Head of caudate nucleus (tissue), 42 donors: ENCODE measurements at regions not wholly inside any gene's neighbourhood (a gene's known extent, or its start where the extent isn't known, plus 50 kb on each side); places are given as distances from the start of the nearest gene placed in this dataset.
"Not testable (repeated sequence)": the region's sequence is repeated elsewhere in the genome, so short reads cannot be mapped to it uniquely, and the experiment has no call there.

ENCODE experiments used
- DNase-seq, 42 donors: peaks; one replicate each; pipeline versions ENCODE4 v3.0.0 to v3.0.0-alpha.2; 2020 to 2021; ENCODE audit warnings: mixed read lengths in 7 of 42
- intact Hi-C: fragments of 100-400 bp; cut with DNase I; formaldehyde crosslinking; loops from one replicate; pipeline ENCODE4 v1.15.0; 2022

DNA sequence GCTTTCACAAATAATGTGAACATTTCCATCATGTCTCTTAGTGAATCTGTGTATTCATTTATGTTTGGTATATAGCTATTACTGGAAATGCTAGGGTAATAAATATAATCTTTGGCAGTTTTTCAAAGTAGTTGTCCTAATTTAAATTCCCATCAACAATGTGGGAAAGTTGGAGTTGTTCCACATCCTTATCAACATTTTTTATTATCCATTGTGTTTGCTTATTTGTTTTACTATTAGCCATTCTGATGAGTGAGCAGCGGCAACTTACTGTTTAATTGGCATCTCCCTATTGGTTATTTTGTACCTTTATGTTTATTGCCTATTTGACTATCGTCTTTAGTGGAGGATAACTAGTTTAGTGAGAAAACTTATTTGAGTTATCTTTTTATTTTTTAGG, 121.1 kb upstream of the CCN2 start:
- no peak for DNase-seq
- intact Hi-C loops, result no loop called here

DNA sequence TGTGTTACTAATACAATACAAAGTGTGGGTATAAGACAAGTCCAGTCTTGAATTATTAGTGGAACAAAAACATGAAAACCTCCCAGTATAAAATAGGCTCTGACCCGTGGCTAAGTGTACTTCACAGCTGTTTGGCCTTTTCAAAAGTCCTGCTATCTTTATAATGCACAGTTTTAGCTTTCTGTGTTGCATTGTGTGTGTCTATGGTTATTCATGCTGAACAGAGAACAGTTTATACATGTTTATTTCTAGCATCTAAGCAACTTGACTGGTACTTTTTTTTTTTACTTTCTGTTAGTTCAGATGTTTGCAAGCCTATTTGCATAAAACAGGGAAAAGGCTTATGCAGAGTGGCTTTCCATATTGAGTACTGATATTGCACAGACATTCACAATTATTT, 119.2 kb upstream of the CCN2 start:
- DNase-seq, result no peak
- intact Hi-C loops, result no loop called here

DNA sequence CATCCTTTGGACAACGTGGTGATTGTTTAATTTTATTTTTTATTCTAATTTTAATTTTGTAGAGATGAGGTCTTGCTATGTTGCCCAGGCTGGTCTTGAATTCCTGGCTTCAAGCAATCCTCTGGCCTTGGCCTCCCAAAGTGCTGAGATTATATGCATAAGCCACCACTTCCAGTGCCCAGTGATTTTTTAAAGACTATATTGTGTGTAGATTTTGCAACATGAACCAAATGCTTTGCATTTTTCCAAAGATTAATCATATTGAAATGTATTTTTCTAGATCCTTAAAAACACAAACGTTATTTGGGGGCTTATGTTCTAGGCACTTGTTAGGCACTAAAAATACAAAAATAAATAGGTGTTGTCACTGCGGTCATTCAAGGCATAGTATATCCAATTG, 117.6 kb upstream of the CCN2 start:
- intact Hi-C loops, result no loop called here
- no peak for DNase-seq

DNA sequence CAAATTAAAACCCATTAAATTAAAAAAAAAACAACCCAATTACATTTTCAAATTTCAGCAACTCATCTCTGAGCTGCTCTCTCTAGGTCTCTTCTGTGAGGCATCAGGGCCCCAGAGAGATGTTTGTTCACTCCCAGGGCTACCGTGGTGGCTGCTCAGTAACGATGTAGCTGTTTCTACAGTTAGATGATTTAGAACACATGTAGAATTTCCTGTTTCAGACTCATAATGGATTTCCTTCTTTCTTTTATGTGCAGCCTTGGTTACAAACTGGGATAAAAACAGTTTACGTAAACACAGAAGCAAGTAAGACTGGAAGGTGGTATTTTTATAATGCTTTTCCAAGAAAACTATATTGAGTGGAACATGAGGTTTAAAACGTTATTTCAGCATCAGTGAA, 116.1 kb upstream of the CCN2 start:
- DNase-seq, result no peak
- intact Hi-C loops, result no loop called here

DNA sequence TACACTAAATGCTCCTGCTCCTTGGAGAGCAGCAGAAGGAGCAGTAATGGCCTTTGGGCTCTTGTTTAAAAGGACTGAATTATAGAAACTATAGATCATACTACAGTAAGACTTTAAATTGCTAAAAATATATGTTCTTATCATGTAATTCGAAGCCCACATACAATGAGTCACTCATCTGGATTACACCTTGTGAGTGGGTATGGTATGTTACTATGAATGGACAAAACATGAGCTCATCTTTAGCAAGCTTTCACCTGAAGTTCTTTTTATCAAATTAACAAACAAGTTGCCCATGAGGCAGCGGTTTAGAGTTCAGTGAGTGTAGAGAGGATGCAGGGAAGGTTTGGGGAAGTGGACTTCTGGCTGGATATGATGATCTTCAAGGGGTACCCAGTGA, 114.4 kb upstream of the CCN2 start:
- no peak for DNase-seq
- intact Hi-C loops, result no loop called here

DNA sequence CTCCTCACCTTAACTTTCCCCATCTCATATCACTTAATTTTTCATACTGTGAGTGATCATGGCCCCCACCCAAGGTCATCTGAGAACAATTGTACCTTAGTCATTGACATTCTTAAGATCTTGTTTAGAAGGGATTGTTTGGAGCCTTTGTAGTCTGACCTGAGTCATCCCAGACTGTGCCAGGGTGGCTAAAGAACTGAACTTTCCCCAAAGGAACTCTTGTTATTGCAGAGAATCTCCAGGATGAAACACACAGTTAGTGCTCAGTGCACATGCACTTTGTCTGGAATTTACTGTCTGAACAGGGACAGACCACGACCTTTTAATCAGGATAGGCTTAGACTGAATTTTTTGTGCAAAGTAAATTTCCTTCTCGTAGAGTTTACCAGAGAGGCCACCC, 112.6 kb upstream of the CCN2 start:
- intact Hi-C loops, result no loop called here
- no peak for DNase-seq

DNA sequence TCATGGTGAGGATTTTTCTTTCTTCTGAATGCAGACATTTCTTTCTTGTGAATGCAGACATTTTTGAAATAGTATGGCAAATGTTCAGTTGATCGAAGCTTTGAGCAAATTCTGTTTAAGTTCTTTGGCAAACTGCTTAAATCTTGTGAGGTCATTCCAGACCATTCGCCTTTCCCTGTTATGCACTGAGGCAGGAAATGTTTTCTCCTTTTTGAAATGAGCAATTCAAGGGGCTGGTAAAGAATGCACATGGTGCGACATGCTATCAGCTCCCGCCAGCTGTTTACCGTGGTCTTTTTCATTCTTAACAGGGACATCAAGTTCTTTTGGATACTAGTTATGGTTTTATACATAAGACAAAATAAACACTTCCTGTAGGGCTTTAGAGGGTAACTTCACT, 112.0 kb upstream of the CCN2 start:
- DNase-seq, result no peak
- intact Hi-C loops, result no loop called here

DNA sequence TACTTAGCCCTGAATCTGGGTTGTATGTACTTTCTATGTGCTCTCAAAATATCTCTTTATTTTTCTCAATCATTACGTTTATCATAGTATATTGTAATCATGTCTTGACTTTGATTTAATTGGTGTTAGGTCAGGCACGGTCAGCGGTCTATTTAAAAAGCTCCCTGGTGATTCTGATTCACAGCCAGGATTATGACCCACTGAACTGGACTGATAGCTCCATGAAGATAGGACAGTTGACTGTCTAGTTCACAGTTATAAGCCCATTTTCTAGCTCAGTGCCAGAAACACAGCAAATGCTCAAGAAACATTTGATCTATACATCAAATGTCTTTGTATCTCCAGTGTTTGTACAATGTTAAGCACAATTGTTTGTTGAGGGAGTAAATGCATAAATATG, 111.5 kb upstream of the CCN2 start:
- DNase-seq, result no peak
- intact Hi-C loops, result no loop called here

DNA sequence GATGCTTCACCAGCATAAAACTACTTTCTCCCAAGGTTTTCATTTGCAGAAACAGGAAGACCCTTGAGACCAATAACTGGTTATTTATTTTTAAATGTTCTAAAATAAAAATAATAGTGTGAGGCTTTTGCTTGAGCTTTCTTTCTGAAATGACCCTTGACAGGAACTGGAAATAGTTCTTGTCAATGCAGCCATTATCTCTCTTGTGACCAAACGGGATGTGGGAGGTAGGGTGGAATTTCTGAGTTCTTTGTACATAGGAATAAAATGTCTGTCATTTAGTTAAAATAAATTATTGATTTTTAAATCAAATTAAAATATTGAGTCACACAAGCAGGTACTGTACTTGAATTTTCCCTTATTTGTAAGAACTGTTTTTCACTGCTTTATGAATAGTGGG, 110.2 kb upstream of the CCN2 start:
- intact Hi-C loops, result no loop called here
- no peak for DNase-seq

DNA sequence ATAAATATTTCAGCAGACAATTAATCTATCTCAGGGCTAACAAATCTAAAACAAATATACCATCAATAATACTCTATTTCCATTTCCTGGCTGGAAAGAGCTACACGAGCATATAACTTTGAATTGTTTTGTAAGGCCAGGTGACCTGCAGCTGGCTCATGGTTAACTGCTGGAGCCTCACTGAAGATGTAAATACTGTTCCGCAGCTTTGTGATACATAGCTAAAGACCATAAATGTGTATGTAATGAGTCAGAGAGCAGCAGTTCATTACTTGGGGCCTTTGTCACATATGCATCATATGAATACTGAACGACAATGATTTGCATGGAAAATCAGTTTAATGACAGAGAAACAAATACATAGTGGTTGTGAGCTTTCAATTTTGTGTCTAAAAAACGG, 109.4 kb upstream of the CCN2 start:
- intact Hi-C loops, result no loop called here
- DNase-seq, result no peak

DNA sequence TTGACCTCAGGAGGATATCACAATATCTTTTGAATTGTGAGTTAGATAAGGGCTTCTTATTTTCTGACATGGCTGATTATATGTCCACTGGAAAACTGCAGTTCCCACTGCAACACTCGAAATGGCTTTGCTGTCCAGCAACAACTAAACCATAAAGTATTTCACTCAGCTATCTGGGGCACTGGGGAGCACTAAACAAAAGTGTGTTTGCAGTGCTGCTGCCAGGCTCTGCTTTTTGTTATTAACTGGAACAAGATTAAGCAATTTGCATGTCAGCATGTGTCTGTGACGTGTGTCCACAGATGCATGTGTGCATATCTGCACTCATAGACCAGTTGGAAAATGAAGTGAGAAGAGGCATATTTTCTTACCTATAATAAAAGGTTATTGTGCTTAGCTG, 107.8 kb upstream of the CCN2 start:
- DNase-seq, result no peak
- intact Hi-C loops, result no loop called here

DNA sequence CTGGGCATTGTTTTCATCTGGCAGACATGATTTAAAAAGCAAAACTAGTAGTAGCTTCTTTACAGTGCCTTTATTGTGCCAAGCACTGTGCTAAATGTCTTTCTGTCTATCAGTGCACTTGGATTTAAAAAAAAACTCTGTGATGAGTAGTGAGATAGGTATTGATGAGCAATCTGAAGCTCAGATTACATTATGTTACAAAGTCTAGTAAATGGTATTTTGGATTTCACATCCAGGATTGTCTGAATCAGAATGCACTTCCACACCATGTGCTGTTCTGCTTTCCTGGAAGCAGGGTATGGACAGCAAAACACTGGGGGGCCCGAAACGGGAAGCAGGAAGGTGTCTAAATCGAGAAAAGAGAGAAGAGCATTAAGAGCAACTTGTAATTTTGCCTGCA, 103.4 kb upstream of the CCN2 start:
- no peak for DNase-seq
- intact Hi-C loops, result no loop called here

DNA sequence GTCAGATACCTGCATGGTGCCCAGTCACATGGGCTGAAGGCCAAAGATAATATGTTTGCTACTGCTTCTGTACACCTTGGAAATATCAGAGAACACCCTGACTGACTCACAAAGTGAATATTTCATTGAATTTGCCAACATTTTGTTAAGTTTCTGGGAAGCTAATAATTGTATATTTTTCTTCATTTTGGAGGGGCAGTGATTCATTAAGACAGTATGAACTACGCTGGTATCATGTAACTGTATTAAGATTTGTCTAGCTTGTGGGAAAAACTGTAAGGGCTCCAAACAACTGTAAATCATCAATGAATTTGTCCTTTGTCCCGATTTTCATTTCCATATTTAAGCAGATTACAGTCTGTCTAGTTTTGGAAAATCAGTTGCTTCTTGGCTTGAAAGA, 102.3 kb upstream of the CCN2 start:
- intact Hi-C loops, result no loop called here
- DNase-seq, result no peak

DNA sequence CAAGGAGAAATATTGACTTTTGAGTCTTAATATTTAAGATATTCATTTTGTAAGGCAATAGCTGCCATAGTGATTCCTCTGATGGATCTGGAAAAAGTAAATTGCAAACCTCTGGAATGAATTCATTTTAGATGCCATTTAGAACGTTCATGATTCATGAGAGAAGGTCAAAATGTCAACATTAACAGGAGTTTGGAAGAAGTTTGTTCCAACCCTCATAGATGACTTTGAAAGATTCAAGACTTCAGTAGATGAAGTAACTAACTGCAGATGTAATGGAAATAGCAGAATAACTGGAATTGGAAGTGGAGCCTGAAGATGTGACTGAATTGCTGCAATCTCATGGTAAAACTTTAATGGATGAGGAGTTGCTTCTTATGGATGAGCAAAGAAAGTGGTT, 100.9 kb upstream of the CCN2 start:
- no peak for DNase-seq
- intact Hi-C loops, result no loop called here

DNA sequence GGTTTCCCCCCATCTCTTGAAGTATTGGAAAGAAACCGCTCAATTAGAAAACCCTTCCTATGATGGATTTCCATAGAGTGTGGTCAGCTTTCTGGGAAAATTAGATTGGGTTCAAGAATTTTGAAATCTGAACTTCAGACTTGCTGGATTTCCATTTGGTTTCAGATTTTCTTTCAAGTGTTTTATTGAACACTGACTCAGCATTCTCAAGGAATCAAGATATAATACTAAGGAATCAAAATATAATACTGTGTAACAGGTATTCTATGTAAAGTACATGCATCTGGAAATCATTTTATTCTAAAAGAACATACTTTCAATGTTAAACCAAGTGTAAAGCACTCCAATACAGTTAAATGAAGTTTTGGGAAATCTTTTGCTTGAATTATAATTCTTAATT, 94.7 kb upstream of the CCN2 start:
- intact Hi-C loops, result no loop called here
- DNase-seq, result no peak

DNA sequence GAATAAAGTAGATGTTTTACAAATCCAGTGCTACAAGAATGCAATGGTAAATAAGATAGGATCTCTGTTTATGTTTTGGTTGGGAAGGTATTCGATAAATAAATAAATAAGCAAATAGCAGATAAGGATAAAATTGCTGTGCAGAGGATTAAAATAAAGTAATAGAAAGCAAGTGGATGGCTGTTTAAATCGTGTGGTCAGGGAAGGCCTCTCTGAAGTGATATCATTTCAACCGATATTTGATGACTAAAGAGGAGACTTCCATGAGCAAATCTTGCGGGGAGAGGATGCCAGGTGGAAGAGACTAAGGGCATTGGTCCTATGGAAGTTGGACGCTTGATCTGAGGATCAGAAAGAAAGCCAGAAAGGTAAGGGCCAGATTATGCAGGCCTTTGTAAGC, 92.0 kb upstream of the CCN2 start:
- intact Hi-C loops, result no loop called here
- DNase-seq, result no peak

DNA sequence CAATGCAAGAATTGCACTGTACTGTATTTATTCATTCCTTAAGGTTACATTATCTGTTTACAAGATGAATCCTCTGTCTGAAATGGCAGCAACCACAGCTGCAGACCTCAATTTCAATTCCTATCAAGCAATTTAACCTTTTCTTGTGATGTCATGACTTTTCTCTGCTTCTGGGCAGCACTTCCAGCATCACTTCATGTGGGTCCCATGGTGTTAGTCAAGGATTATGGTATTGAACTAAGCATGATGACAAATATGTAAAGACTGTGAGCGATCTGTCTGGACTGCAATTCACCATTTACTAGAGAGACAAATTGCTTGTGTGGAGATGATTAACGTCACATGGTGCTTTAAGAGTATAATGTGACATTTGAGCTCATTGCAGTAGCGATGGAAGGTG, 90.5 kb upstream of the CCN2 start:
- intact Hi-C loops, result no loop called here

DNA sequence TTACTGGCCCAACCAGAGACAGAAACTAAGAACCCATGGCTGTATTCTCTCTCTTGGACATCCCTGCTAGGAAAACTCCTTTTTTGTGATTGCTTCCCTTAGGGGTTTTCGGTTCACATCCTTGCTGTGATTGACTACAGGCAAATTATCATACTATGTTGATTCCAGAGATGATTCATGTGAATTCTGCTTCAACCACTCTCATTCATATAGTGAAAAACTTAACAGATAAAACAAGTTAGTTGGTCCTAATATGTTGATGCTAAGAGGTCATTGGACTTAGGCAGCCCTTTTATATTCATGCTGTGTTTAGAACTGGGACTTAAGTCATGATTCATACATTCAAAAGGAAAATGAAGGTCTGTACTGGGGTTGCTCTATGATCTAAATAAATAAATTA, 76.9 kb upstream of the CCN2 start:
- DNase-seq, result no peak
- intact Hi-C loops, result no loop called here

More for the DNA sequence above, 90.5 kb upstream of the CCN2 start:
- no peak for DNase-seq

DNA sequence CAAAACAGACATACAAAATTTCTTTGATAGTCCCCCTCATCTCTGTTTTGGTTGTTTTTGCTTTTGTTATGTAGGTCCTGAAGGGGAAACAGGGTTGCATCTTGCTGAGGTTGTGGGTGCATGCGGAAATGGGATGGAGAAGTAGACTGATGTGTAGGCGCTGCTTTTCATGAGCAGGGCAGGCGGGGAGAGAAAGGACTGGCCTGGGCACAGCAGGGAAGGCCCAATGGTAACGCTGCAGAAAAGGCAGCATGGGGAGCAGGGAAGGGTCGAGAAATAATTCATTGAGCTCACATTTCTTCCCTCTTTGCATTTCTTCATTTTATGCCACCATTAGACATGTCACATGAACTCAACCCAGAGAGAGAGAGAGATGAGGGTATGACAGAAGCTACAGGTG, 74.3 kb upstream of the CCN2 start:
- intact Hi-C loops, result no loop called here
- DNase-seq, result no peak

DNA sequence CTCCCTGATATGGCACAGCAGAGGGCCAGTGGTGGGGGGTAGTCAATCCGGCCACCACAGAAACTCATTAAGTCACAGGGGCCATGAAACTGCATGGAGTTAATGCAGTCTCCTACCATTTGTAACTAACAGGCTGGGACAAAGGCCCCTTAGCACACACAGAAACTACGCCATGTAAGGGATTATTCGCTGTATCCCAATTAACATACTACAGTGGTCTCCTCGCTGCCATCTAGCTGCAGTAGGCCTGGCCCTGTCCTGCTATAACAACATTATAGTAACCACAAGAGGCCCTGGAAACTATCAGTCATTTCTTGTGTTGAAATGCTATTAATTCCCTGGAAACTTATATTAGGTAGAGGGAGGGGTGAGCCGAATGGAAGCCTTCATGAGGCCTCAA, 72.3 kb upstream of the CCN2 start:
- DNase-seq, result no peak

DNA sequence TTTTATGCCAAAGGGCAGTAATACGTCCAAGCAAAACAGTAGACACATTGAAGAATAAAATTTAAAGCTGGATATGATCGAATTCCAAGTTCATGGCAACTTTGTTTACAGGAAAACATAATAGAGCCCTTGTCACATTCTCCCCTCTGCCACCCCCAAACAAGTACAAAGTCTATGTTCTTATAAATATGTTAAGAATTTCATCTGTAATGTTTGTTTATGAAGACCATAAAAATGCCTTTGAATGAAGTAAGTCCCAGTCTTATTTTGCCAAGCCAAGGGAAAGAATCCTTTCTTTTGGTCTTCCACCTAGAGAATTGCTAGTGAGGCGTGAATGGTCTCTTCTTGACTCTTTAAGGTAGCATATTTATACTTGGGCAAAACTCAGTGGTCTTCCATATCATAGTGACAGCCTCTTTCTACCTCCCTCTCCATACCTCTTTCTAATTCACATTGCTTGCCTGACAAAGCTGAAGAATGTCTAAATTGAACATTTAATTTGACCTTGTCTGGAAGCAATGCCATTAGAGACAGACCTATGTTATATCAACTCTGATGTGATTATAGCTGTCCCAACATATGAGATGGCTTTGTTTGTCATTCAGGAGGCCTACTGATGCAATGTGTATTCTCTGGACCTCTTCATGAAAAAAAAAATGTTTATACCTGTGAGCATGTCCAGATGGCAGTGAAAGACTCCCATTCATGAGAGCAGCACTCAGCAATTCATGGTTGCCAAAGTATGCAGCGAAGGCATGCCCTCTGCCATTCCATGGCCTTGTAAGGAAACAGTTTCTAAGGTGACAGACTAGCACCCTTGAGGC, 70.6 kb upstream of the CCN2 start:
- intact Hi-C loops, result no loop called here
- DNase-seq, result no peak

More for the DNA sequence above, 72.3 kb upstream of the CCN2 start:
- intact Hi-C loops, result no loop called here

DNA sequence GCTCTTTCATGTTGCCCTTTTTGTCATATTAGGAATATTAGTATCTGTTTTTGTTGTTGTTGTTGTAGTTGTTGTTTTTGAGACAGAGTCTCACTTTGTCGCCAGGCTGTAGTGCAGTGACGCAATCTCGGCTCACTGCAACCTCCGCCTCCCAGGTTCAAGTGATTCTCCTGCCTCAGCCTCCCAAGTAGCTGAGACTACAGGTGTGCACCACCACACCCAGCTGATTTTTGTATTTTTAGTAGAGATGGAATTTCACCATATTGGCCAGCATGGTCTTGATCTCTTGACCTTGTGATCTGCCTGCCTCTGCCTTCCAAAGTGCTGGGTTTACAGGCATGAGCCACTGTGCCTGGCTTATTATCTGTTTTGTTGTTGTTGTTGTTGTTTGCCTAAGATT, 69.7 kb upstream of the CCN2 start:
- DNase-seq, intact Hi-C loops: not testable (repeated sequence)
